ENCODE measurements at regions not wholly inside any gene's neighbourhood (a gene's known extent, or its start where the extent isn't known, plus 50 kb on each side); places are given as distances from the start of the nearest gene placed in this dataset.

DNA sequence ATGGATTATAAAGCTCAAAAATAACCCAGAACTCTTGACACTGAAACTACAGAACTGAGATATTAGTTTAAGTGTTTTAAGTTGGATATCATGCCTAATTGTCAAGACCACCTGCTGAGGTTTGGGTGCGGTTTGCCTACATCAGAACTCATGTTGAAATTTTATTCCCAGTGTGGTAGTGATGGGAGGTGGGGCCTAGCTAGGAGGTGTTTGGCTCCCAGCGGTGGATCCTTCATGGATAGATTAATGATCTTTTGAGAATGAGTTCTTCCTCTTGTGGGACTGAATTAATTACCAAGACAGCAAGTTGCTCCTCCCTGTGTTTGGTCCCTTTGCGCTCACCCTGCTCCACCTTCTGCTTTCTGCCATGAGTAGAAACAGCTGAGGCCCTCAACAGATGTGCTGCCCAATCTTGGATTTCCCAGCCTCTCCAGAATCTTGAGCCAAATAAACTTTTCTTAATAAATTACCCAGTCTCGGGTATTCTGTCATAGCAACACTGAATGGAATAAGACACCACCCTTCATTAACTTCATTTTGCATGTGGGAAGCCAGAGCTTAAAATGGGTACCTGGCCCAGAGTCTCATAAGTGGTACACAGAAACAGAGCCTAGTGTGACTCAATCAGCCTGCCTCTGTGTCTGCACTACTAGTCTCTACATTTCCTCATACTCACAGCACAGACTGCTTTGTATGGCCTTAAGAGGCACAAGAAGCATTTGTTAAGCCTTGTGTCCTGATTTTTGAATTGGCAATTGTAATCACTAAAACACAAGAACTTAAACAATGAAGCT lies 158.4 kb downstream of the IBTK start:
- Histone ChIP-seq H3K4me1 (ENCODE audit: insufficient read depth, low read length) (peaks cover 5% of the 10 kb centered on the region), H3K9me2 (replicated peaks; ENCODE audit: low read length) (no peaks in the 10 kb centered on the region), H3K27ac (ENCODE audit: low read length) (no peak overlapping the region), H3K36me3 (ENCODE audit: low read depth, low read length) (no peaks in the 10 kb centered on the region), H3K4me3 (ENCODE audit: low read length) (no peak overlapping the region), H2AFZ (ENCODE audit: low read length) (no peak overlapping the region), H3K9ac (ENCODE audit: low read length) (no peak overlapping the region), H3K27me3 (ENCODE audit: low read length) (no peaks in the 10 kb centered on the region), H3F3A (ENCODE audit: low read length, unreplicated experiment) (no peaks in the 10 kb centered on the region), H3K79me2 (ENCODE audit: low read length) (no peaks in the 10 kb centered on the region), H3K9me3 (ENCODE audit: low read length) (no peaks in the 10 kb centered on the region), H3K4me2 (ENCODE audit: low read length) (no peak overlapping the region), H4K20me1 (ENCODE audit: low read length) (no peaks in the 10 kb centered on the region)
- no peak for ATAC-seq
- CTCF ChIA-PET: no interaction called here
- DNase-seq: no peak
- no TSS peak for BruUV-seq (replicated peaks)
- TF ChIP-seq EZH2 (IDR thresholded peaks at IDR 0.05; ENCODE audit: low read length, unreplicated experiment) (no peak), EZH2phosphoT487 (IDR thresholded peaks at IDR 0.05; ENCODE audit: borderline replicate concordance, low read length) (no peak)
- TF ChIP-seq, protein P1, sequence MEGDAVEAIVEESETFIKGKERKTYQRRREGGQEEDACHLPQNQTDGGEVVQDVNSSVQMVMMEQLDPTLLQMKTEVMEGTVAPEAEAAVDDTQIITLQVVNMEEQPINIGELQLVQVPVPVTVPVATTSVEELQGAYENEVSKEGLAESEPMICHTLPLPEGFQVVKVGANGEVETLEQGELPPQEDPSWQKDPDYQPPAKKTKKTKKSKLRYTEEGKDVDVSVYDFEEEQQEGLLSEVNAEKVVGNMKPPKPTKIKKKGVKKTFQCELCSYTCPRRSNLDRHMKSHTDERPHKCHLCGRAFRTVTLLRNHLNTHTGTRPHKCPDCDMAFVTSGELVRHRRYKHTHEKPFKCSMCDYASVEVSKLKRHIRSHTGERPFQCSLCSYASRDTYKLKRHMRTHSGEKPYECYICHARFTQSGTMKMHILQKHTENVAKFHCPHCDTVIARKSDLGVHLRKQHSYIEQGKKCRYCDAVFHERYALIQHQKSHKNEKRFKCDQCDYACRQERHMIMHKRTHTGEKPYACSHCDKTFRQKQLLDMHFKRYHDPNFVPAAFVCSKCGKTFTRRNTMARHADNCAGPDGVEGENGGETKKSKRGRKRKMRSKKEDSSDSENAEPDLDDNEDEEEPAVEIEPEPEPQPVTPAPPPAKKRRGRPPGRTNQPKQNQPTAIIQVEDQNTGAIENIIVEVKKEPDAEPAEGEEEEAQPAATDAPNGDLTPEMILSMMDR (conservative IDR thresholded peaks at IDR 0.05; ENCODE audit: low read depth, low read length): no peak
- POLR2A ChIA-PET (ENCODE audit: unreplicated experiment): interaction anchor here (0.6 kb wide), 1 partner anchor 152 kb away, joined by 3 read pairs; no protein-coding TSS in a partner anchor
- intact Hi-C loops (cut with micrococcal nuclease): no loop called here

DNA sequence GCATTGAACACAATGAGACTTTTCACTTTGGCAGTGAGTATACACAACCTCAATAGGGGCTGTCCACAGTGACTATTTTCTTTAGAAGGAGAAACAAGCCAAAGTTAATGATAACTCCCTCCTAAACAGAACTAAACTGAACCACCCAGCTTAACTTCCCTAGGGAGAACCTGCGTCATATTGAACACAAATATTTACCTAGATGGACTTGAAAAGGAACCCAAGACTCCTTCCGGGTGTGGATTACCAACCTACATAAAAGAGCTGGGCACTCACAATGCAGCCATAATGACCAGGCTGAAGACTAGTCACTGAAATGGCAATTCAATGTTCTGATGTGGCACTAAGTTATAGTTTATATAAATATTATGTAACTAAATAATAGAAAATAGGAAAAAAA lies 160.6 kb downstream of the IBTK start:
- peak overlapping the region; percentile 59 for H3K27ac ChIP-seq (ENCODE audit: low read length)
- peak; percentile 49 for DNase-seq

More for the DNA sequence above, 160.6 kb downstream of the IBTK start:
- Histone ChIP-seq H3K79me2 (ENCODE audit: low read length) (no peaks in the 10 kb centered on the region), H3K4me3 (ENCODE audit: low read length) (no peak overlapping the region), H2AFZ (ENCODE audit: low read length) (no peak overlapping the region; the same call in 1 of the 2 replicates), H3K9ac (ENCODE audit: low read length) (0 out of 2 replicates have a peak overlapping the region, but pooled peaks have one; percentile 38), H3K4me1 (ENCODE audit: insufficient read depth, low read length) (peaks cover 5% of the 10 kb centered on the region), H3F3A (ENCODE audit: low read length, unreplicated experiment) (no peaks in the 10 kb centered on the region), H4K20me1 (ENCODE audit: low read length) (no peaks in the 10 kb centered on the region), H3K4me2 (ENCODE audit: low read length) (0 out of 2 replicates have a peak overlapping the region, but pooled peaks have one; percentile 8), H3K27me3 (ENCODE audit: low read length) (no peaks in the 10 kb centered on the region), H3K9me3 (ENCODE audit: low read length) (no peaks in the 10 kb centered on the region), H3K36me3 (ENCODE audit: low read depth, low read length) (no peaks in the 10 kb centered on the region), H3K9me2 (replicated peaks; ENCODE audit: low read length) (no peaks in the 10 kb centered on the region)
- ChIA-PET CTCF (no interaction called here), POLR2A (ENCODE audit: unreplicated experiment) (no interaction called here)
- intact Hi-C loops (cut with micrococcal nuclease): no loop called here
- no TSS peak for BruUV-seq (replicated peaks)
- no peak for TF ChIP-seq EZH2 (IDR thresholded peaks at IDR 0.05; ENCODE audit: low read length, unreplicated experiment)
- TF ChIP-seq EZH2phosphoT487 (IDR thresholded peaks at IDR 0.05; ENCODE audit: borderline replicate concordance, low read length): no peak
- TF ChIP-seq, protein P1 (conservative IDR thresholded peaks at IDR 0.05; ENCODE audit: low read depth, low read length): no peak
- ATAC-seq: no peak
